C4-2B (cell line): ENCODE measurements at regions not wholly inside any gene's neighbourhood (a gene's known extent, or its start where the extent isn't known, plus 50 kb on each side); places are given as distances from the start of the nearest gene placed in this dataset.

Experiments
- ZFX ChIP-seq: fragments of 450-650 bp; IDR thresholded peaks from 2 replicates; pipeline ENCODE4 v1.6.1; 2017
- TF ChIP-seq, protein P1 (sequence below): fragments of 450-650 bp; conservative IDR thresholded peaks from 2 replicates; pipeline ENCODE4 v1.5.1; 2017; ENCODE audit warnings: mild to moderate bottlenecking

DNA sequence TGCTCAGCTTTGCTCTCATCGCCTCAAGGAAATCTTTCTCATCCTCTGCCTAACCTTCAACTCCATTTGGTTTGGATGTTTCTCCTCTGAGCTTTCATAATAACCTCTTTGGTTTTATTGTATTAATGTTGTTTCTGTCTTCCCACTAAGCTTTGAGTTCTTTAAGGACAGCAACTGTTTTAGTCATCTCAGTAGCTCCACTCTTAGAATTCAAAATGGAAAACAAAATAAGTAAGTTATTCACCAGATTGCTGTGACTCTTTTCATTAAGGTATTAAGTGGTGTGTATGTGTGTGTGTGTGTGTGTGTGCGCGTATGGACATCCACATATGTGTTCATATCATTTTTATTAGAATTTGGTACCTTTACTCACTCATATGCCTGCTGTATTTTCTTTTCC is 279.2 kb upstream of the BOD1L1 start:
- TF ChIP-seq, protein P1, sequence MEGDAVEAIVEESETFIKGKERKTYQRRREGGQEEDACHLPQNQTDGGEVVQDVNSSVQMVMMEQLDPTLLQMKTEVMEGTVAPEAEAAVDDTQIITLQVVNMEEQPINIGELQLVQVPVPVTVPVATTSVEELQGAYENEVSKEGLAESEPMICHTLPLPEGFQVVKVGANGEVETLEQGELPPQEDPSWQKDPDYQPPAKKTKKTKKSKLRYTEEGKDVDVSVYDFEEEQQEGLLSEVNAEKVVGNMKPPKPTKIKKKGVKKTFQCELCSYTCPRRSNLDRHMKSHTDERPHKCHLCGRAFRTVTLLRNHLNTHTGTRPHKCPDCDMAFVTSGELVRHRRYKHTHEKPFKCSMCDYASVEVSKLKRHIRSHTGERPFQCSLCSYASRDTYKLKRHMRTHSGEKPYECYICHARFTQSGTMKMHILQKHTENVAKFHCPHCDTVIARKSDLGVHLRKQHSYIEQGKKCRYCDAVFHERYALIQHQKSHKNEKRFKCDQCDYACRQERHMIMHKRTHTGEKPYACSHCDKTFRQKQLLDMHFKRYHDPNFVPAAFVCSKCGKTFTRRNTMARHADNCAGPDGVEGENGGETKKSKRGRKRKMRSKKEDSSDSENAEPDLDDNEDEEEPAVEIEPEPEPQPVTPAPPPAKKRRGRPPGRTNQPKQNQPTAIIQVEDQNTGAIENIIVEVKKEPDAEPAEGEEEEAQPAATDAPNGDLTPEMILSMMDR, result no peak
- no peak for TF ChIP-seq ZFX
